ENCODE measurements at regions not wholly inside any gene's neighbourhood (a gene's known extent, or its start where the extent isn't known, plus 50 kb on each side); places are given as distances from the start of the nearest gene placed in this dataset.

- TF ChIP-seq TAF1 (IDR thresholded peaks at IDR 0.05; ENCODE audit: borderline replicate concordance, insufficient read depth, low read length) (no peak), FOXP2 (optimal IDR thresholded peaks at IDR 0.05; ENCODE audit: borderline replicate concordance, extremely low read depth, extremely low read length, insufficient read depth) (no peak), POLR2AphosphoS5 (IDR thresholded peaks at IDR 0.05; ENCODE audit: low read depth, low read length) (no peak), SIN3A (IDR thresholded peaks at IDR 0.05; ENCODE audit: borderline replicate concordance, insufficient read depth, low read length) (no peak)
- TF ChIP-seq, protein P1, sequence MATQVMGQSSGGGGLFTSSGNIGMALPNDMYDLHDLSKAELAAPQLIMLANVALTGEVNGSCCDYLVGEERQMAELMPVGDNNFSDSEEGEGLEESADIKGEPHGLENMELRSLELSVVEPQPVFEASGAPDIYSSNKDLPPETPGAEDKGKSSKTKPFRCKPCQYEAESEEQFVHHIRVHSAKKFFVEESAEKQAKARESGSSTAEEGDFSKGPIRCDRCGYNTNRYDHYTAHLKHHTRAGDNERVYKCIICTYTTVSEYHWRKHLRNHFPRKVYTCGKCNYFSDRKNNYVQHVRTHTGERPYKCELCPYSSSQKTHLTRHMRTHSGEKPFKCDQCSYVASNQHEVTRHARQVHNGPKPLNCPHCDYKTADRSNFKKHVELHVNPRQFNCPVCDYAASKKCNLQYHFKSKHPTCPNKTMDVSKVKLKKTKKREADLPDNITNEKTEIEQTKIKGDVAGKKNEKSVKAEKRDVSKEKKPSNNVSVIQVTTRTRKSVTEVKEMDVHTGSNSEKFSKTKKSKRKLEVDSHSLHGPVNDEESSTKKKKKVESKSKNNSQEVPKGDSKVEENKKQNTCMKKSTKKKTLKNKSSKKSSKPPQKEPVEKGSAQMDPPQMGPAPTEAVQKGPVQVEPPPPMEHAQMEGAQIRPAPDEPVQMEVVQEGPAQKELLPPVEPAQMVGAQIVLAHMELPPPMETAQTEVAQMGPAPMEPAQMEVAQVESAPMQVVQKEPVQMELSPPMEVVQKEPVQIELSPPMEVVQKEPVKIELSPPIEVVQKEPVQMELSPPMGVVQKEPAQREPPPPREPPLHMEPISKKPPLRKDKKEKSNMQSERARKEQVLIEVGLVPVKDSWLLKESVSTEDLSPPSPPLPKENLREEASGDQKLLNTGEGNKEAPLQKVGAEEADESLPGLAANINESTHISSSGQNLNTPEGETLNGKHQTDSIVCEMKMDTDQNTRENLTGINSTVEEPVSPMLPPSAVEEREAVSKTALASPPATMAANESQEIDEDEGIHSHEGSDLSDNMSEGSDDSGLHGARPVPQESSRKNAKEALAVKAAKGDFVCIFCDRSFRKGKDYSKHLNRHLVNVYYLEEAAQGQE (IDR thresholded peaks at IDR 0.05; ENCODE audit: insufficient read depth in 1 of 2, low read depth in 2 of 2, low read length in 2 of 2), result no peak
Observed at GRCh38 chr14:40523123-40523522, 1083.6 kb upstream of the LRFN5 start.

DNA sequence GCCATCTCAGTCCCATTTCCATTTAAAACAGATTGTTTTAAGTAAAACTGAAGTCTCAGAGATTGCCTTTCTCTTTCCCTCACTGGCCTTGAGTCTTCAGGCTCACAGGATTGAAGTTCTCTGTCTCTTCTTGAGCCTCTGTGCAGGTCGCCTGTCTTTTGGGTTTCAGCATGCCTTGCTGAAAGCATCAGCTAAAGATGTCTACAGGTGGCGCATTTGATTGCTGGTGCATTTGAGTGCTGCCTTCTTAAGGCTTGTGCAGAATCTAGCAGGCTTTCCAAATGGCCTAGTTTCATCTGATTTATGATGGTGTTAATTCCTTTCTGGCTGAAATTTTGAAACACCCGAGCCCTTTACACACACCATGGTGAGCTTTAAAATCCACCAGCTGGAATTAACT is 1062.2 kb upstream of the FBXO33 start:
- TF ChIP-seq, protein P1 (IDR thresholded peaks at IDR 0.05; ENCODE audit: insufficient read depth in 1 of 2, low read depth in 2 of 2, low read length in 2 of 2), result no peak
- TF ChIP-seq TAF1 (IDR thresholded peaks at IDR 0.05; ENCODE audit: borderline replicate concordance, insufficient read depth, low read length) (no peak), FOXP2 (optimal IDR thresholded peaks at IDR 0.05; ENCODE audit: borderline replicate concordance, extremely low read depth, extremely low read length, insufficient read depth) (no peak), POLR2AphosphoS5 (IDR thresholded peaks at IDR 0.05; ENCODE audit: low read depth, low read length) (no peak), SIN3A (IDR thresholded peaks at IDR 0.05; ENCODE audit: borderline replicate concordance, insufficient read depth, low read length) (no peak)

DNA sequence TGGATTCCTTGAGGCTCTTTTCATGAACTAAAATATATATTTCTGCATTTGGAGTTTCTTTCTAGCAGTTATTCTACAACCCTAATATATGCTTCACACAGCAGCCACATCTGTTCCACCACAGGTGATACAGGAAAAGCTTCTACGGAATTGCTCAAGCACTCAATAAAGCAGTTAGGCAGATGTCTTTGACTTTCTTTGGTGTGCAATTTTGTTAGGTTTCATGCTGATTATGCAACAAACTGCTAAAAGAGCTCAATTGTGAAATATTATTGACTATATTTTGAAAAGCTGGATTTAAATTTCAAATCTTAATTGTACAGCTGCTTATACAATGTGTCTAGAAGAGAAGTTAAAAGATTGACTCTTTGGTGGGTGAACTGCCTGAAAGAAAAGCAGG is 1055.6 kb upstream of the FBXO33 start:
- no peak for TF ChIP-seq FOXP2 (optimal IDR thresholded peaks at IDR 0.05; ENCODE audit: borderline replicate concordance, extremely low read depth, extremely low read length, insufficient read depth)
- TF ChIP-seq POLR2AphosphoS5 (IDR thresholded peaks at IDR 0.05; ENCODE audit: low read depth, low read length), result no peak
- TF ChIP-seq, protein P1 (IDR thresholded peaks at IDR 0.05; ENCODE audit: insufficient read depth in 1 of 2, low read depth in 2 of 2, low read length in 2 of 2), result no peak
- TF ChIP-seq TAF1 (IDR thresholded peaks at IDR 0.05; ENCODE audit: borderline replicate concordance, insufficient read depth, low read length), result no peak
- no peak for TF ChIP-seq SIN3A (IDR thresholded peaks at IDR 0.05; ENCODE audit: borderline replicate concordance, insufficient read depth, low read length)

DNA sequence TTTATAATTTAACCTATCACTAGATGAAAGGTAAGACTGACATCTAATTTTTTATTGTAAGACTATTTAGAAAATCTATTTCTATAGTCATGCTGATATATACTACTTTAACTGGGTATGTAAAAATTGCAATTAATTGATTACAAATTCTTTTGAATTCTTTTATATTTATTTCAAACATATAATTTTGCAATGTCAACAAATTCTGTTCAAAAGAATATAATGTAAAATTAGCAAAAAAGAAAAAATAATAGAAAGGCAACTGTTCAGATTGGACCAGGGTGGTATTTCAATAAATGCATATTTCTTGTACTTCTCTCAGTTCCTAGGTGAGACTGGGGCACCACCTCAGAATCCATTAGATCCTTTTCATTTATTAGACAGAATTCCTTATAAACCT is 1053.5 kb upstream of the FBXO33 start:
- TF ChIP-seq FOXP2 (optimal IDR thresholded peaks at IDR 0.05; ENCODE audit: borderline replicate concordance, extremely low read depth, extremely low read length, insufficient read depth), result no peak
- TF ChIP-seq, protein P1 (IDR thresholded peaks at IDR 0.05; ENCODE audit: insufficient read depth in 1 of 2, low read depth in 2 of 2, low read length in 2 of 2), result no peak
- TF ChIP-seq SIN3A (IDR thresholded peaks at IDR 0.05; ENCODE audit: borderline replicate concordance, insufficient read depth, low read length), result no peak
- TF ChIP-seq TAF1 (IDR thresholded peaks at IDR 0.05; ENCODE audit: borderline replicate concordance, insufficient read depth, low read length), result no peak
- TF ChIP-seq POLR2AphosphoS5 (IDR thresholded peaks at IDR 0.05; ENCODE audit: low read depth, low read length), result no peak

DNA sequence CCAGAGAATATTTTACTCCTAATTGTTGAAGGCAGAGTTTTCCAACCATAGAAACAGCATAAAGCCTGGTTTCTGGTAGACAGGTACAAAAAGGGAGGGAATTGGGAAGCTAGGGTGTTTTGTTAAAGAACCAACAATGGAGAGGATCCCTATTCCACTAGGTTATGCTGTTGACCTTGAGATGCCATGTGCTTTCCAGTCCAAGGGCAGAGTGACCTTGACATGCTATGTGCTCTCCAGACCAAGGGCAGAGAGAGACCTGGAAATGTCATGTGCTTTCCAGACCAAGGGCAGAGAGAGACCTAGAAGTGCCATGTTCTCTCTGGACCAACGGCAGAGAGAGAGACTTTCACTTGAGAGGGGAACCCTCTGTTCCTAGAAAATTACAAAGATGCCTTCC is 1043.8 kb upstream of the FBXO33 start:
- TF ChIP-seq SIN3A (IDR thresholded peaks at IDR 0.05; ENCODE audit: borderline replicate concordance, insufficient read depth, low read length), result no peak
- TF ChIP-seq, protein P1 (IDR thresholded peaks at IDR 0.05; ENCODE audit: insufficient read depth in 1 of 2, low read depth in 2 of 2, low read length in 2 of 2), result no peak
- TF ChIP-seq FOXP2 (optimal IDR thresholded peaks at IDR 0.05; ENCODE audit: borderline replicate concordance, extremely low read depth, extremely low read length, insufficient read depth), result no peak

Data from PFSK-1 (cell line).